Central memory CD8-positive, alpha-beta T cell (primary cell): ENCODE measurements at regions not wholly inside any gene's neighbourhood (a gene's known extent, or its start where the extent isn't known, plus 50 kb on each side); places are given as distances from the start of the nearest gene placed in this dataset.
"Not testable (repeated sequence)": the region's sequence is repeated elsewhere in the genome, so short reads cannot be mapped to it uniquely, and the experiment has no call there.

Experiments used
- ATAC-seq: fragments of 150-1000 bp; cut with Tn5 transposase; replicated peaks from 2 replicates; pipeline ENCODE4 v1.10.0; 2022; ENCODE audit warnings: mild to moderate bottlenecking, moderate FRiP score, moderate number of reproducible peaks; ENCODE audit not compliant: poor library complexity, severe bottlenecking; ENCODE audit errors: extremely low read depth
- DNase-seq, 2 donors: peaks; one replicate each; pipeline ENCODE4 v3.0.0; 2021; ENCODE audit warnings: low spot score in 2 of 2
- H3K27ac Mint-ChIP-seq: one replicate; pipeline ENCODE4 v1.8.0; 2022; ENCODE audit warnings: low read depth, mild to moderate bottlenecking, moderate library complexity, mixed read lengths
- H3K27me3 Mint-ChIP-seq: one replicate; pipeline ENCODE4 v1.8.0; 2022; ENCODE audit warnings: mixed read lengths
- H3K36me3 Mint-ChIP-seq: one replicate; pipeline ENCODE4 v1.8.0; 2022; ENCODE audit warnings: mild to moderate bottlenecking, moderate library complexity, mixed read lengths; ENCODE audit not compliant: insufficient read depth
- H3K4me1 Mint-ChIP-seq: one replicate; pipeline ENCODE4 v1.8.0; 2022; ENCODE audit warnings: mixed read lengths
- H3K4me3 Mint-ChIP-seq: one replicate; pipeline ENCODE4 v1.8.0; 2022; ENCODE audit warnings: mild to moderate bottlenecking, moderate library complexity, mixed read lengths
- H3K9me3 Mint-ChIP-seq: one replicate; pipeline ENCODE4 v1.8.0; 2022; ENCODE audit warnings: mixed read lengths

DNA sequence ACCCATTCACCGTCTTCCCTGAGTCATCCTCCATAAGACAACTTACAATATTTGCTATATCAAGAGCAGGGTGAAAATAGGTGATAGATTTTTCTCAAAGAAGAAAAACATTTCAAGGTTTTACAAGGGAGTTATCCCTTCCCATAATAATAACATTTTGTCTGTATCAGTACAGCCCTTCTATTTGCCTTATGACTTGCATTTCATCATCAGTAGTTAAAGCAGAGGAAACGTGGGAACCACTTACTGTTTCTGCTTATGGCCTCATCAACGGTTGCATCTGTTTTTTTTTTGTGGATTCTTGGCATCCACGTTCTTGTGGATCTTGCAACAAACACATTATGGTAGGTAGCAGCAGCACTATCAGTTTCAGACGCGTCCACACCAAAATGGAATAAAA lies 678.4 kb upstream of the DEFB115 start:
- H3K27ac Mint-ChIP-seq, ATAC-seq, H3K4me3 Mint-ChIP-seq, H3K36me3 Mint-ChIP-seq, H3K4me1 Mint-ChIP-seq, DNase-seq, H3K9me3 Mint-ChIP-seq: not testable (repeated sequence)
- H3K27me3 Mint-ChIP-seq: peaks cover 20% of the 10 kb centered on the region

DNA sequence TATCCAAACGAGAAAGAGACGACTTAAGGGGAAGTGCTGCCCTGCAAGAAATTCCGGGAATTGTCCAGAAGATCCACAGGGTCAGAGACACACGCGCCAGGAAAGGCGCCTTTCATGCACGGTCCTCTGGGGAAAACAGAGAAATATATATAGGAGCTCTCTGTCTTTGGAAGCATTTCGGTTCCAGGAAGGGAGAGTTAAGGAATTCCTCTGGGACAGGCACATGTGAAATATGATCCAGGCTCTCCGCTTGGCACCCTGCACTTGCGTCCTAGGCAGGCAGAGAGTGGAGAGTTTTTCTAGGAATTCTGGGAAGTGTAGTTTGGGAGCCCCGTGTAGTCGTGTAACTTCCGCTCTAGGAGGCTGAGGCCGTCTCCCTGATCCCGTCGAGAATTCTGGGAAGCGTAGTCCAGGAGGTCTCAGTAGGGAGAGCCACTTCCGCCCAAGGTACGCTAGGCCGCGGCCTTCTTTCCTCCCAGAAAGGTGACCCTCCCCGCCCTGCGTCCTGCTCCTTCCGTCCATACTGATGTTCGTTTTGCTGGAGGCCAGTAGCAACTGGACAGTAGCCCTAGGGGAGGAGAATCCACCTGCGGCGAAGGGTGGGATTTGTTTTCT lies 677.5 kb upstream of the DEFB115 start:
- not testable (repeated sequence) for H3K27ac Mint-ChIP-seq, H3K4me3 Mint-ChIP-seq, DNase-seq, H3K9me3 Mint-ChIP-seq, H3K36me3 Mint-ChIP-seq, H3K4me1 Mint-ChIP-seq, ATAC-seq
- H3K27me3 Mint-ChIP-seq: peaks cover 20% of the 10 kb centered on the region

DNA sequence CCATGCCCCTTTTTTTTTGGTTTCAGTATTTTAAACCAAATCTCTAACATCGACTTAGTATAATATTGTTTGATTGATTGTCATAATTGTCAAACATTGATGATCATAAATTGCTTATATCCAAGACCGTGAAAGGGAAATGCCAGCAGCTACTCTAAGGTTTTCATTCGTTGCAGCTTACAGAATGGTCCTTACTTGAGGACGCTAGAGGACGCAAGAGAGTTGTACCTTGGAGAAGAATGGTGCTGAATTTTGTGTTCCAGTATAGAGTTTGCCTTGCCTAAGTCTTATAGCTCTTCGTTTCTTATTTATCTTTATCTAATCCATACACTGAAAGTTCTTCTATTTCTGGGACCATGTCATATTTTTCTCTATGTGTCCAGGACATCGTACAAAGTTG lies 675.6 kb upstream of the DEFB115 start:
- DNase-seq, H3K36me3 Mint-ChIP-seq, H3K4me3 Mint-ChIP-seq, H3K9me3 Mint-ChIP-seq, ATAC-seq, H3K4me1 Mint-ChIP-seq, H3K27ac Mint-ChIP-seq: not testable (repeated sequence)
- H3K27me3 Mint-ChIP-seq: peaks cover 26% of the 10 kb centered on the region

- DNase-seq, H3K4me3 Mint-ChIP-seq, H3K36me3 Mint-ChIP-seq, H3K9me3 Mint-ChIP-seq, ATAC-seq, H3K27ac Mint-ChIP-seq, H3K4me1 Mint-ChIP-seq: not testable (repeated sequence)
- H3K27me3 Mint-ChIP-seq: peaks cover 30% of the 10 kb centered on the region
These were observed 673.1 kb upstream of the DEFB115 start for GRCh38 chr20:30584403-30584802.

DNA sequence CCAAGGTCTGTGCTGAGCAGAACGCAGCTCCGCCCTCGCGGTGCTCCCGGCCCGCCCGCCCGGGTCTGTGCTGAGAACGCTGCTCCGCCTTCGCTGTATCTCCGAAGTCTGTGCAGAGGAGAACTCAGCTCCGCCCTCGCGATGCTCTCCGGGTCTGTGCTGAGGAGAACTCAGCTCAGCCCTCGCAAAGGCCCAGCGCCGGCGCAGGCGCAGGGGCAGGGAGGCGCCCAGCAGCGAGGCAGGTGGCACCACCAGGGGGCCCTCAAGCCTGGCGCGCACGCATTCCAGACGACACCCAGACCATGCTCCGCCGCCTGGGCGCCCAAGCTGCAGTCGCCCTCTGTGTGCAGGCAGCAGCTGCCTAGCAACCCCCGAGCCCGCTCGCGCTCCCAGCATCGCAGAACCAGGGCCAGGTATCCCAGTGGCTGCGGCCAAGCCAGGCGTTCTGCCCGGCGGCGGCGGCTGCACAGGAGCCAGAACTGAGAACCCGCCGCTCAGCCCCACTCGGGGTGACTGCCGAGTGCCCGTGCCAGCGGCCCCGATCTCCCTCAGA lies 672.1 kb upstream of the DEFB115 start:
- H3K27ac Mint-ChIP-seq, DNase-seq, H3K4me1 Mint-ChIP-seq, H3K9me3 Mint-ChIP-seq, H3K4me3 Mint-ChIP-seq, H3K36me3 Mint-ChIP-seq: not testable (repeated sequence)
- H3K27me3 Mint-ChIP-seq: peaks cover 24% of the 10 kb centered on the region
- ATAC-seq: peak; percentile 75

GRCh38 chr20:30586178-30586577 lies 671.3 kb upstream of the DEFB115 start:
- H3K36me3 Mint-ChIP-seq, H3K4me3 Mint-ChIP-seq, ATAC-seq, H3K9me3 Mint-ChIP-seq, H3K27ac Mint-ChIP-seq, H3K4me1 Mint-ChIP-seq, DNase-seq: not testable (repeated sequence)
- H3K27me3 Mint-ChIP-seq: peaks cover 24% of the 10 kb centered on the region

GRCh38 chr20:30593572-30593971 lies 663.9 kb upstream of the DEFB115 start:
- Mint-ChIP-seq H3K4me3 (no peak overlapping the region), H3K9me3 (no peaks in the 10 kb centered on the region), H3K27ac (no peak overlapping the region), H3K4me1 (no peaks in the 10 kb centered on the region), H3K27me3 (no peaks in the 10 kb centered on the region), H3K36me3 (no peaks in the 10 kb centered on the region)
- DNase-seq (no peak), ATAC-seq (no peak)

GRCh38 chr20:30594112-30594511 lies 663.4 kb upstream of the DEFB115 start:
- no peaks in the 10 kb centered on the region for H3K4me1 Mint-ChIP-seq
- no peak overlapping the region for H3K27ac Mint-ChIP-seq
- no peaks in the 10 kb centered on the region for H3K36me3 Mint-ChIP-seq
- H3K4me3 Mint-ChIP-seq: no peak overlapping the region
- no peaks in the 10 kb centered on the region for H3K27me3 Mint-ChIP-seq
- no peak for ATAC-seq
- no peaks in the 10 kb centered on the region for H3K9me3 Mint-ChIP-seq
- DNase-seq: no peak

DNA sequence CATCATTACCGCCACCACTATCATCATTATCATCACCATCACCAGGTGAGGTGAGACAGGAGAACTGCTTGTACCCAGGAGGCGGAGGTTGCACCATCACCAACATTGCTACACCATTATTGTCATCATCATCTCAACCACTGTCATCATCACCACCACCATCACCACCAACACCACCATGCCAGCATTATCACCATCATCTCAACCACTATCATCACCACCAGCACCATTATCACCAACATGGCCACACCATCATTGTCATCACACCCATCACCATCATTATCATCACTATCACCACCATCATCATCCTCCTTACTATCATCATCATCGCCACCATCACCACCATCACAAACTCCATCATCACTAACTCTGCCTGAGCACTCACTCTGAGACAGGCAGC lies 661.8 kb upstream of the DEFB115 start:
- Mint-ChIP-seq H3K4me3 (no peak overlapping the region), H3K9me3 (no peaks in the 10 kb centered on the region), H3K27ac (no peak overlapping the region), H3K4me1 (no peaks in the 10 kb centered on the region), H3K36me3 (no peaks in the 10 kb centered on the region), H3K27me3 (no peaks in the 10 kb centered on the region)
- ATAC-seq (no peak), DNase-seq (no peak)

- H3K27ac Mint-ChIP-seq, H3K36me3 Mint-ChIP-seq, H3K4me1 Mint-ChIP-seq, H3K9me3 Mint-ChIP-seq, H3K4me3 Mint-ChIP-seq, ATAC-seq, DNase-seq, H3K27me3 Mint-ChIP-seq: not testable (repeated sequence)
These were observed 660.0 kb upstream of the DEFB115 start for GRCh38 chr20:30597429-30597828.

DNA sequence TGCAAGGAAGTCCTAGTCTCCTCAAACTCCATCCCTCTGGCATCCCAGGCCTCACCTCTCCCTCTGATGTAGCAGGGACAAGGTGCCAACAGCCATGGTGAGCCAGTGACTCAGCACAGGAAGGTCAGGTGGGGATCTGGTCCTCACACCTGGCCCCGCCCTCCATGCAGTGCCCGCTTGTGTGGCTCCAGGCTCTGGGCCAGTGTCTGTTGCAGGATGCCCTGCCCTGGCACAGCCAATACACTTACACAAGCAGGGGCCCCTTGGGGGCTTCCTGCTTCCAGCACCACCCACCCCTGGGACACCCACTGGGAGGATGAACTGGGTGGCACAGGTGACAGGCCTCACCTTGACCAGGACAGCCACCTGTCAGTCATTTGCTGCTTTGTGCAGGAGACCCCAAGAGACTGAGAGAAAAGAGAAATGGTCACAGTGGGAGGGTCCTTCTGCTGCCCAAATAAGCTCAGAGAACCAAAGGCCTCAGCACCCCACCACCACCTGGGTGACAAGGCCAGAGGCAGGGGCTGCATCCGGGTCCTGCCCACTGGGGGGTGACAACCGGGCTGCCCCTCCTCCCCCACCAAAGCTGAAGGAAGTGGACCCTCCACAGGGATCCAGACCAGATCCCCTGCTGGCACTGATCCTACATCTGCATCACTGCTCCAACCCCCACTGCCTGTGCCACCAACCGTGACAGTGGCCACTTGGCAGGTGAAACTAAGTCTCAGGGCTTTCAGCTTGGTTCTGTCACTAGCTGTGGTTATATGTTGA lies 658.8 kb upstream of the DEFB115 start:
- Mint-ChIP-seq H3K27ac (no peak overlapping the region), H3K4me3 (no peak overlapping the region), H3K27me3 (no peaks in the 10 kb centered on the region), H3K4me1 (no peaks in the 10 kb centered on the region), H3K9me3 (peaks cover 6% of the 10 kb centered on the region), H3K36me3 (no peaks in the 10 kb centered on the region)
- no peak for ATAC-seq
- DNase-seq: no peak

GRCh38 chr20:30599990-30600389 lies 657.5 kb upstream of the DEFB115 start:
- Mint-ChIP-seq H3K27ac (no peak overlapping the region), H3K9me3 (peaks cover 6% of the 10 kb centered on the region), H3K27me3 (no peaks in the 10 kb centered on the region), H3K4me3 (no peak overlapping the region), H3K36me3 (no peaks in the 10 kb centered on the region), H3K4me1 (no peaks in the 10 kb centered on the region)
- no peak for DNase-seq
- ATAC-seq: no peak

GRCh38 chr20:30601974-30602373 lies 655.5 kb upstream of the DEFB115 start:
- Mint-ChIP-seq H3K27ac (no peak overlapping the region), H3K4me3 (no peak overlapping the region), H3K36me3 (no peaks in the 10 kb centered on the region)

More at GRCh38 chr20:30601974-30602373, 655.5 kb upstream of the DEFB115 start:
- ATAC-seq (no peak), DNase-seq (no peak)
- Mint-ChIP-seq H3K27me3 (no peaks in the 10 kb centered on the region), H3K4me1 (no peaks in the 10 kb centered on the region), H3K9me3 (peaks cover 8% of the 10 kb centered on the region)
